ENCODE measurements at regions not wholly inside any gene's neighbourhood (a gene's known extent, or its start where the extent isn't known, plus 50 kb on each side); places are given as distances from the start of the nearest gene placed in this dataset.

DNA sequence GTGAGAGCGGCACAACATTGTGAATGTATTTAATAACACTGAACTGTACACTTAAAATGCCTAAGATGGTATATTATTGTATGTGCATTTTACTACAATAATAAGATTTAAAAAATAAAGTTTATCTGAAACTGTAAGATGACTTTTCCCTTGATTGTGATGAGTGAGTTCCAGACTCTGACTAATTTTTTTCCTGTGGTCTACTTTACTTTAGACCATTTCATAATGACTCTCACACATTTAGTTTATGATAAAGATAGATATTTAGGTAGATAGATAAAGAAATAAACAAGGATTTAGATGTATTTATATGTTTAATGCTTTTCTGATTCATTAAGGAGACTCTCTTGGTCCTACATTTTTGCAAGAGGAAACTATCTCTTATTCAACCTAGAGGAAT is 835.9 kb upstream of the SORCS1 start:
- TF ChIP-seq ZBTB1 (tag by site-specific recombination; IDR thresholded peaks at IDR 0.05) (no peak), ZNF621 (tag by site-specific recombination; IDR thresholded peaks at IDR 0.05) (no peak), ZNF274 (IDR thresholded peaks at IDR 0.05; ENCODE audit: low read length) (no peak), ZNF274 (tag by site-specific recombination; IDR thresholded peaks at IDR 0.05; ENCODE audit: borderline replicate concordance) (no peak), ZNF112 (tag by site-specific recombination; IDR thresholded peaks at IDR 0.05) (no peak), ZNF623 (tag by site-specific recombination; IDR thresholded peaks at IDR 0.05) (no peak), SCRT1 (tag by site-specific recombination; IDR thresholded peaks at IDR 0.05; ENCODE audit: borderline replicate concordance) (no peak), SALL2 (tag by site-specific recombination; IDR thresholded peaks at IDR 0.05; ENCODE audit: borderline replicate concordance) (no peak), ZNF776 (tag by site-specific recombination; IDR thresholded peaks at IDR 0.05; ENCODE audit: borderline replicate concordance) (no peak), PRDM1 (tag by site-specific recombination; IDR thresholded peaks at IDR 0.05) (no peak)
- TF ChIP-seq, protein P1, sequence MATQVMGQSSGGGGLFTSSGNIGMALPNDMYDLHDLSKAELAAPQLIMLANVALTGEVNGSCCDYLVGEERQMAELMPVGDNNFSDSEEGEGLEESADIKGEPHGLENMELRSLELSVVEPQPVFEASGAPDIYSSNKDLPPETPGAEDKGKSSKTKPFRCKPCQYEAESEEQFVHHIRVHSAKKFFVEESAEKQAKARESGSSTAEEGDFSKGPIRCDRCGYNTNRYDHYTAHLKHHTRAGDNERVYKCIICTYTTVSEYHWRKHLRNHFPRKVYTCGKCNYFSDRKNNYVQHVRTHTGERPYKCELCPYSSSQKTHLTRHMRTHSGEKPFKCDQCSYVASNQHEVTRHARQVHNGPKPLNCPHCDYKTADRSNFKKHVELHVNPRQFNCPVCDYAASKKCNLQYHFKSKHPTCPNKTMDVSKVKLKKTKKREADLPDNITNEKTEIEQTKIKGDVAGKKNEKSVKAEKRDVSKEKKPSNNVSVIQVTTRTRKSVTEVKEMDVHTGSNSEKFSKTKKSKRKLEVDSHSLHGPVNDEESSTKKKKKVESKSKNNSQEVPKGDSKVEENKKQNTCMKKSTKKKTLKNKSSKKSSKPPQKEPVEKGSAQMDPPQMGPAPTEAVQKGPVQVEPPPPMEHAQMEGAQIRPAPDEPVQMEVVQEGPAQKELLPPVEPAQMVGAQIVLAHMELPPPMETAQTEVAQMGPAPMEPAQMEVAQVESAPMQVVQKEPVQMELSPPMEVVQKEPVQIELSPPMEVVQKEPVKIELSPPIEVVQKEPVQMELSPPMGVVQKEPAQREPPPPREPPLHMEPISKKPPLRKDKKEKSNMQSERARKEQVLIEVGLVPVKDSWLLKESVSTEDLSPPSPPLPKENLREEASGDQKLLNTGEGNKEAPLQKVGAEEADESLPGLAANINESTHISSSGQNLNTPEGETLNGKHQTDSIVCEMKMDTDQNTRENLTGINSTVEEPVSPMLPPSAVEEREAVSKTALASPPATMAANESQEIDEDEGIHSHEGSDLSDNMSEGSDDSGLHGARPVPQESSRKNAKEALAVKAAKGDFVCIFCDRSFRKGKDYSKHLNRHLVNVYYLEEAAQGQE (tag by site-specific recombination; IDR thresholded peaks at IDR 0.05), result no peak
- TF ChIP-seq, protein P2, sequence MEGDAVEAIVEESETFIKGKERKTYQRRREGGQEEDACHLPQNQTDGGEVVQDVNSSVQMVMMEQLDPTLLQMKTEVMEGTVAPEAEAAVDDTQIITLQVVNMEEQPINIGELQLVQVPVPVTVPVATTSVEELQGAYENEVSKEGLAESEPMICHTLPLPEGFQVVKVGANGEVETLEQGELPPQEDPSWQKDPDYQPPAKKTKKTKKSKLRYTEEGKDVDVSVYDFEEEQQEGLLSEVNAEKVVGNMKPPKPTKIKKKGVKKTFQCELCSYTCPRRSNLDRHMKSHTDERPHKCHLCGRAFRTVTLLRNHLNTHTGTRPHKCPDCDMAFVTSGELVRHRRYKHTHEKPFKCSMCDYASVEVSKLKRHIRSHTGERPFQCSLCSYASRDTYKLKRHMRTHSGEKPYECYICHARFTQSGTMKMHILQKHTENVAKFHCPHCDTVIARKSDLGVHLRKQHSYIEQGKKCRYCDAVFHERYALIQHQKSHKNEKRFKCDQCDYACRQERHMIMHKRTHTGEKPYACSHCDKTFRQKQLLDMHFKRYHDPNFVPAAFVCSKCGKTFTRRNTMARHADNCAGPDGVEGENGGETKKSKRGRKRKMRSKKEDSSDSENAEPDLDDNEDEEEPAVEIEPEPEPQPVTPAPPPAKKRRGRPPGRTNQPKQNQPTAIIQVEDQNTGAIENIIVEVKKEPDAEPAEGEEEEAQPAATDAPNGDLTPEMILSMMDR (tag by site-specific recombination; IDR thresholded peaks at IDR 0.05), result no peak
- TF ChIP-seq, protein P3, sequence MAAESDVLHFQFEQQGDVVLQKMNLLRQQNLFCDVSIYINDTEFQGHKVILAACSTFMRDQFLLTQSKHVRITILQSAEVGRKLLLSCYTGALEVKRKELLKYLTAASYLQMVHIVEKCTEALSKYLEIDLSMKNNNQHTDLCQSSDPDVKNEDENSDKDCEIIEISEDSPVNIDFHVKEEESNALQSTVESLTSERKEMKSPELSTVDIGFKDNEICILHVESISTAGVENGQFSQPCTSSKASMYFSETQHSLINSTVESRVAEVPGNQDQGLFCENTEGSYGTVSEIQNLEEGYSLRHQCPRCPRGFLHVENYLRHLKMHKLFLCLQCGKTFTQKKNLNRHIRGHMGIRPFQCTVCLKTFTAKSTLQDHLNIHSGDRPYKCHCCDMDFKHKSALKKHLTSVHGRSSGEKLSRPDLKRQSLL (tag by site-specific recombination; IDR thresholded peaks at IDR 0.05), result no peak
- TF ChIP-seq, protein P4, sequence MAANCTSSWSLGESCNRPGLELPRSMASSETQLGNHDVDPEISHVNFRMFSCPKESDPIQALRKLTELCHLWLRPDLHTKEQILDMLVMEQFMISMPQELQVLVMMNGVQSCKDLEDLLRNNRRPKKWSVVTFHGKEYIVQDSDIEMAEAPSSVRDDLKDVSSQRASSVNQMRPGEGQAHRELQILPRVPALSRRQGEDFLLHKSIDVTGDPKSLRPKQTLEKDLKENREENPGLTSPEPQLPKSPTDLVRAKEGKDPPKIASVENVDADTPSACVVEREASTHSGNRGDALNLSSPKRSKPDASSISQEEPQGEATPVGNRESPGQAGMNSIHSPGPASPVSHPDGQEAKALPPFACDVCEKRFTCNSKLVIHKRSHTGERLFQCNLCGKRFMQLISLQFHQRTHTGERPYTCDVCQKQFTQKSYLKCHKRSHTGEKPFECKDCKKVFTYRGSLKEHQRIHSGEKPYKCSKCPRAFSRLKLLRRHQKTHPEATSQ (tag by site-specific recombination; IDR thresholded peaks at IDR 0.05), result no peak
